SU-DHL-6 (cell line): ENCODE measurements at regions not wholly inside any gene's neighbourhood (a gene's known extent, or its start where the extent isn't known, plus 50 kb on each side); places are given as distances from the start of the nearest gene placed in this dataset.

Experiments used
- H2AFZ ChIP-seq: fragments of 200-600 bp; sonication (generic); 2 replicates; pipeline ENCODE4 v1.6.1; 2014; ENCODE audit warnings: low read depth, mild to moderate bottlenecking, moderate library complexity, mixed read lengths, antibody characterized with exemption, low read length; ENCODE audit not compliant: severe bottlenecking
- H3F3A ChIP-seq: fragments of 200-600 bp; shearing (Covaris generic); 2 replicates; pipeline ENCODE4 v1.6.0; 2016; ENCODE audit warnings: antibody characterized with exemption, mild to moderate bottlenecking; ENCODE audit not compliant: insufficient read depth
- H3K27ac ChIP-seq: fragments of 200-600 bp; sonication (generic); 2 replicates; pipeline ENCODE4 v1.5.1; 2016; ENCODE audit warnings: low read depth, mild to moderate bottlenecking, low read length, moderate library complexity, mixed read lengths
- H3K27me3 ChIP-seq: fragments of 200-600 bp; sonication (generic), shearing (Covaris generic); 2 replicates; pipeline ENCODE4 v1.6.0; 2014; ENCODE audit warnings: mild to moderate bottlenecking, low read length
- H3K36me3 ChIP-seq: fragments of 200-600 bp; sonication (generic); 2 replicates; pipeline ENCODE4 v1.6.1; 2014; ENCODE audit warnings: mild to moderate bottlenecking, low read length, mixed read lengths
- H3K4me2 ChIP-seq: fragments of 300-600, 200-600 bp; shearing (Covaris generic), sonication (generic); 2 replicates; pipeline ENCODE4 v1.6.0; 2014; ENCODE audit warnings: low read length, low read depth, mild to moderate bottlenecking; ENCODE audit not compliant: poor library complexity, severe bottlenecking
- H3K4me3 ChIP-seq: fragments of 200-600 bp; sonication (generic); 2 replicates; pipeline ENCODE4 v1.5.1; 2014; ENCODE audit warnings: antibody characterized with exemption, low read length, mild to moderate bottlenecking, mixed read lengths; ENCODE audit not compliant: insufficient read depth, poor library complexity, severe bottlenecking
- H3K79me2 ChIP-seq: fragments of 200-600 bp; sonication (generic); 2 replicates; pipeline ENCODE4 v1.6.1; 2014; ENCODE audit warnings: mild to moderate bottlenecking, low read length, moderate library complexity; ENCODE audit not compliant: insufficient read depth
- H3K9ac ChIP-seq: fragments of 200-600 bp; sonication (generic); 2 replicates; pipeline ENCODE4 v1.7.0; 2014; ENCODE audit warnings: mild to moderate bottlenecking, low read length
- H3K9me2 ChIP-seq: fragments of 200-600 bp; sonication (generic); replicated peaks from 2 replicates; pipeline ENCODE4 v1.6.1; 2014; ENCODE audit warnings: low read length; ENCODE audit not compliant: insufficient read depth
- H3K9me3 ChIP-seq: fragments of 200-600 bp; sonication (generic); 2 replicates; pipeline ENCODE4 v1.6.1; 2014; ENCODE audit warnings: low read length, mixed read lengths; ENCODE audit not compliant: insufficient read depth
- H4K20me1 ChIP-seq: fragments of 200-600 bp; sonication (generic); 2 replicates; pipeline ENCODE4 v1.6.1; 2014; ENCODE audit warnings: low read depth, mild to moderate bottlenecking, antibody characterized with exemption, low read length, moderate library complexity, mixed read lengths
- EZH2phosphoT487 ChIP-seq: fragments of 200-600 bp; sonication (generic), shearing (Covaris generic); conservative IDR thresholded peaks from 2 replicates; pipeline ENCODE4 v1.6.1; 2018; ENCODE audit warnings: mild to moderate bottlenecking, antibody characterized with exemption, low read length, moderate library complexity, mixed read lengths
- TF ChIP-seq, protein P1 (sequence below): fragments of 200-600 bp; sonication (generic); IDR thresholded peaks from one replicate; pipeline ENCODE4 v1.5.1; 2017; ENCODE audit warnings: antibody characterized with exemption, mild to moderate bottlenecking, low read length, moderate library complexity; ENCODE audit not compliant: insufficient read depth, poor library complexity, severe bottlenecking

DNA sequence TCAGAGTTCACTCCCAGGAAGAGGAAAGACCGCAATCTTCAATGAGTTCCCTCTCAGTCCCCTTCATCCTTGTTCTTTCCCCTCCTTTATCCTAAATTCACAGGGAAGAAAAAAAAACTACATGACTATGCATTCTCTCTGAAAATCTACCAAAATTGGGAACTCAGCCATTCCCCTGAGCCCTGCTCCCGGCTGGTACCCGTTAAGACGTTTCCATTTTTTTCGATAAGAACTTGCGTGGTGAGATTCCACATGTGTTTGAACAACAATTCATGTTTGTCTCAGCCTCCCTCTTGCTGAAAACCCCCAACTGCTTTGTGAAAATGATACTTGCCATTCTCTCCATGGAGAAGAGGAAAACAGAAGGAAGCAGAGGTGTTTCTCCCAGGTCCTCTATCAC, 318.7 kb upstream of the ID2 start:
- no peaks in the 10 kb centered on the region for H4K20me1 ChIP-seq
- H3K4me2 ChIP-seq = no peak overlapping the region
- no peaks in the 10 kb centered on the region for H3K27me3 ChIP-seq
- no peaks in the 10 kb centered on the region for H3K36me3 ChIP-seq
- TF ChIP-seq, protein P1, sequence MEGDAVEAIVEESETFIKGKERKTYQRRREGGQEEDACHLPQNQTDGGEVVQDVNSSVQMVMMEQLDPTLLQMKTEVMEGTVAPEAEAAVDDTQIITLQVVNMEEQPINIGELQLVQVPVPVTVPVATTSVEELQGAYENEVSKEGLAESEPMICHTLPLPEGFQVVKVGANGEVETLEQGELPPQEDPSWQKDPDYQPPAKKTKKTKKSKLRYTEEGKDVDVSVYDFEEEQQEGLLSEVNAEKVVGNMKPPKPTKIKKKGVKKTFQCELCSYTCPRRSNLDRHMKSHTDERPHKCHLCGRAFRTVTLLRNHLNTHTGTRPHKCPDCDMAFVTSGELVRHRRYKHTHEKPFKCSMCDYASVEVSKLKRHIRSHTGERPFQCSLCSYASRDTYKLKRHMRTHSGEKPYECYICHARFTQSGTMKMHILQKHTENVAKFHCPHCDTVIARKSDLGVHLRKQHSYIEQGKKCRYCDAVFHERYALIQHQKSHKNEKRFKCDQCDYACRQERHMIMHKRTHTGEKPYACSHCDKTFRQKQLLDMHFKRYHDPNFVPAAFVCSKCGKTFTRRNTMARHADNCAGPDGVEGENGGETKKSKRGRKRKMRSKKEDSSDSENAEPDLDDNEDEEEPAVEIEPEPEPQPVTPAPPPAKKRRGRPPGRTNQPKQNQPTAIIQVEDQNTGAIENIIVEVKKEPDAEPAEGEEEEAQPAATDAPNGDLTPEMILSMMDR = no peak
- TF ChIP-seq EZH2phosphoT487 = no peak
- no peak overlapping the region for H3K4me3 ChIP-seq
- no peaks in the 10 kb centered on the region for H3K79me2 ChIP-seq
- no peak overlapping the region for H2AFZ ChIP-seq
- H3K9me3 ChIP-seq = no peaks in the 10 kb centered on the region
- no peaks in the 10 kb centered on the region for H3K9me2 ChIP-seq
- no peak overlapping the region for H3K9ac ChIP-seq
- H3K27ac ChIP-seq = no peak overlapping the region
- H3F3A ChIP-seq = no peaks in the 10 kb centered on the region

DNA sequence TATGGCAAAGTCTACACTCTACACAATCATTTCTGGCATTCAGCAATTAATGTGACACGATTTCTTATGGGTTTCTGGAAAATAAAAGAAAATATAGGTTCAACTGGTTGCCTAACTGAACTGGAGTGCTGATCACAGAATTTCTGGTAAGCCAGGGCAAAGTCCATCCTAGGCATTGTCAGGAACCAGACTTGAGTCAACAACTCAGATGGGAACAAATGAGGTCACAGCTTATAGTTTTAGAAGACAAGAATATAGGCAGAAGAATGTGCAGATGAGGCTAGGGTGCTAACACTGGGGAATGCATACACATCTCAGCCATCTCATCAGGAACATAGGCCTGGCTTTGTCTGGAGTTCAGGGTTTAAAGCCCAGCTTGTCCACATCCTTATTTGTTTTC, 317.2 kb upstream of the ID2 start:
- no peaks in the 10 kb centered on the region for H4K20me1 ChIP-seq
- H3K27me3 ChIP-seq = no peaks in the 10 kb centered on the region
- no peak overlapping the region for H3K27ac ChIP-seq
- no peak overlapping the region for H3K4me3 ChIP-seq
- H3K4me2 ChIP-seq = no peak overlapping the region
- no peaks in the 10 kb centered on the region for H3K36me3 ChIP-seq
- H3K79me2 ChIP-seq = no peaks in the 10 kb centered on the region
- no peak overlapping the region for H3K9ac ChIP-seq
- H3F3A ChIP-seq = no peaks in the 10 kb centered on the region
- TF ChIP-seq, protein P1 = no peak
- no peak for TF ChIP-seq EZH2phosphoT487
- no peaks in the 10 kb centered on the region for H3K9me2 ChIP-seq
- H3K9me3 ChIP-seq = no peaks in the 10 kb centered on the region
- no peak overlapping the region for H2AFZ ChIP-seq

- Histone ChIP-seq H3F3A (no peaks in the 10 kb centered on the region), H4K20me1 (no peaks in the 10 kb centered on the region), H2AFZ (no peak overlapping the region), H3K9ac (no peak overlapping the region), H3K9me3 (no peaks in the 10 kb centered on the region), H3K4me3 (no peak overlapping the region), H3K36me3 (no peaks in the 10 kb centered on the region), H3K27me3 (no peaks in the 10 kb centered on the region), H3K27ac (no peak overlapping the region), H3K9me2 (no peaks in the 10 kb centered on the region), H3K79me2 (no peaks in the 10 kb centered on the region), H3K4me2 (no peak overlapping the region)
- TF ChIP-seq, protein P1 = no peak
- TF ChIP-seq EZH2phosphoT487 = no peak
Observed at GRCh38 chr2:8365331-8365910, 316.4 kb upstream of the ID2 start.
